Neural crest cell (in vitro differentiated cells): ENCODE measurements at regions not wholly inside any gene's neighbourhood (a gene's known extent, or its start where the extent isn't known, plus 50 kb on each side); places are given as distances from the start of the nearest gene placed in this dataset.

Source experiments
- DNase-seq: peaks from one replicate; pipeline ENCODE4 v3.0.0; 2021; ENCODE audit warnings: low read depth, mixed read lengths, low spot score
- H3K27ac Mint-ChIP-seq: one replicate; pipeline ENCODE4 v1.8.0; 2021; ENCODE audit warnings: mild to moderate bottlenecking, mixed read lengths; ENCODE audit not compliant: unreplicated experiment
- H3K27me3 Mint-ChIP-seq: 2 replicates; pipeline ENCODE4 v1.8.0; 2021; ENCODE audit warnings: low read depth, mild to moderate bottlenecking, mixed read lengths
- H3K36me3 Mint-ChIP-seq: 2 replicates; pipeline ENCODE4 v1.8.0; 2021; ENCODE audit warnings: low read depth, mild to moderate bottlenecking, mixed read lengths
- H3K4me1 Mint-ChIP-seq: 2 replicates; pipeline ENCODE4 v1.8.0; 2021; ENCODE audit warnings: mixed read lengths
- H3K4me3 Mint-ChIP-seq: one replicate; pipeline ENCODE4 v1.8.0; 2021; ENCODE audit warnings: mild to moderate bottlenecking, mixed read lengths
- H3K9me3 Mint-ChIP-seq: 2 replicates; pipeline ENCODE4 v1.8.0; 2021; ENCODE audit warnings: mixed read lengths
- CTCF ChIP-seq: fragments of 200-600 bp; sonication (generic); conservative IDR thresholded peaks from 2 replicates; pipeline ENCODE4 v1.5.0; 2021; ENCODE audit warnings: antibody characterized with exemption, mild to moderate bottlenecking

GRCh38 chr18:2178036-2178435, 393.3 kb downstream of the METTL4 start:
- Mint-ChIP-seq H3K9me3 (no peaks in the 10 kb centered on the region), H3K27me3 (no peaks in the 10 kb centered on the region), H3K4me1 (peaks cover 12% of the 10 kb centered on the region), H3K4me3 (no peak overlapping the region), H3K27ac (no peak overlapping the region), H3K36me3 (no peaks in the 10 kb centered on the region)
- DNase-seq, result no peak
- no peak for TF ChIP-seq CTCF

- Mint-ChIP-seq H3K36me3 (no peaks in the 10 kb centered on the region), H3K4me1 (peaks cover under 1% of the 10 kb centered on the region), H3K27me3 (peaks cover 2% of the 10 kb centered on the region), H3K27ac (no peak overlapping the region), H3K9me3 (no peaks in the 10 kb centered on the region), H3K4me3 (no peak overlapping the region)
- no peak for TF ChIP-seq CTCF
- DNase-seq, result no peak
These were observed 391.7 kb downstream of the METTL4 start for GRCh38 chr18:2179498-2180183.

- no peak for DNase-seq
- no peak for TF ChIP-seq CTCF
- H3K4me1 Mint-ChIP-seq, result no peaks in the 10 kb centered on the region
- no peak overlapping the region for H3K27ac Mint-ChIP-seq
- H3K9me3 Mint-ChIP-seq, result no peaks in the 10 kb centered on the region
- no peak overlapping the region for H3K4me3 Mint-ChIP-seq
- H3K36me3 Mint-ChIP-seq, result no peaks in the 10 kb centered on the region
- H3K27me3 Mint-ChIP-seq, result peaks cover 2% of the 10 kb centered on the region
These were observed 390.7 kb downstream of the METTL4 start for GRCh38 chr18:2180586-2180985.

- Mint-ChIP-seq H3K4me3 (no peak overlapping the region), H3K9me3 (no peaks in the 10 kb centered on the region), H3K27ac (no peak overlapping the region), H3K4me1 (no peaks in the 10 kb centered on the region), H3K27me3 (peaks cover 12% of the 10 kb centered on the region), H3K36me3 (no peaks in the 10 kb centered on the region)
- TF ChIP-seq CTCF, result no peak
- DNase-seq, result no peak
These were observed 387.9 kb downstream of the METTL4 start for GRCh38 chr18:2183432-2183831.

GRCh38 chr18:2186967-2187366, 384.3 kb downstream of the METTL4 start:
- peaks cover 17% of the 10 kb centered on the region for H3K27me3 Mint-ChIP-seq
- no peak overlapping the region for H3K27ac Mint-ChIP-seq
- H3K4me1 Mint-ChIP-seq, result no peaks in the 10 kb centered on the region
- H3K4me3 Mint-ChIP-seq, result no peak overlapping the region
- DNase-seq, result no peak
- H3K9me3 Mint-ChIP-seq, result no peaks in the 10 kb centered on the region
- no peak for TF ChIP-seq CTCF
- no peaks in the 10 kb centered on the region for H3K36me3 Mint-ChIP-seq
